HG02852 (cell line): ENCODE measurements at regions not wholly inside any gene's neighbourhood (a gene's known extent, or its start where the extent isn't known, plus 50 kb on each side); places are given as distances from the start of the nearest gene placed in this dataset.
"Not testable (repeated sequence)": the region's sequence is repeated elsewhere in the genome, so short reads cannot be mapped to it uniquely, and the experiment has no call there.

ENCODE experiments used
- ATAC-seq: cut with Tn5 transposase; IDR thresholded peaks from one replicate; pipeline ENCODE4 v1.9.1; 2021; ENCODE audit warnings: mild to moderate bottlenecking, moderate library complexity; ENCODE audit not compliant: unreplicated experiment

DNA sequence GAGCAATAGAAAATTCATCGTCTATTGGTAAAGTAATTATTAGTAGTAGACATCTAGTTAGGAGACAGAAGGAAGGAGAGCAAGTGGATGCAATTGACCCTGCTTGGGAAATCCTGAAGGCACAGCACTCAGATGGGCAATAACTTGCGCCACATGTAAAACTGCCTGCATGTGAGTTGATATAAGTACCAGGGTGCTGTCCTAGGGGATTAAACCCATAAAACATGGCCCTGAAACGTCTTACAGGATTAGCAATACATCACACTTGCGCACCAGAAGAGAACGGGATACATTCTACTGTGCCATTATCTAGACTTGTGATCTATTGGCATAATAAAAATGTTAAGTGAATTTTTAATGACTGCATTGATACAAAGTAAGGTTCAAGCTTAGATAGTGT is 277.5 kb upstream of the LYPLAL1 start:
- no peak for ATAC-seq

DNA sequence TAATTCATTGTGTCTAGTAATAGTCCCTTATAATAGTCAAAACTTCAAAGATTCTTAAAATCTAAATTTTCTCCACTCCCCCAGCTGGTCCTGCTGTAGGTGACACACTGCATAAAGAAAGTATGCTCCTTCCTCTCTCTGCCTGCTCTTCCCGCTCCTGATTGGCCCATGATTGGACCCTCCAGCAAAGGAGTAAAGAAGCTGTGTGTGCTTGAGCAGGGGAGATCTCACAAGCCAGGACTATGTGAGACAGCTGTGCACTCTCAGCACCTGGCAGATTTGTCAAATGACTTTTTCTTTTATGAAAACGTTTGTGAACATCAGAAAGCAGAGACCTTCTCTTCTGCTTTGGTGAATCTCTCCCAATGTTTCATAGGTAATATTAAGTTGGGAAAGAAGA is 274.8 kb upstream of the LYPLAL1 start:
- ATAC-seq = no peak

DNA sequence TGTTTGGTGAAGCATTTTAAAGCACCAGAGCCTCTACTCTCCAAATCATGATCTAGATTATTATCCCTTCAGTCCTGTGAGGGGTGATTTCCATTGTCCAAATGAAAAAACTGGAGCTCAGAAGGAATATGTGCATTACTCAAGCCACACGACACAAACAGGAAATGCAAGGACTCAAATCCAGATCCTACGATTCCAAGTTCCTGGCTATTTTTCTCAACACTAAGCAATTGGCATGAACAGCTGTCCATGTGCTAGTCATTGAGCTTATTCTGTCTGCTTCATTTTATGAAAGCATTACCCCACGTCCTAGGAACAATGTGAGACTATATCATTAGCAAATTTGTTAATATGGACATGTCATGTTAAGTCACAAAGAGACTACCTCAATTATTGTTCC is 273.1 kb upstream of the LYPLAL1 start:
- no peak for ATAC-seq

DNA sequence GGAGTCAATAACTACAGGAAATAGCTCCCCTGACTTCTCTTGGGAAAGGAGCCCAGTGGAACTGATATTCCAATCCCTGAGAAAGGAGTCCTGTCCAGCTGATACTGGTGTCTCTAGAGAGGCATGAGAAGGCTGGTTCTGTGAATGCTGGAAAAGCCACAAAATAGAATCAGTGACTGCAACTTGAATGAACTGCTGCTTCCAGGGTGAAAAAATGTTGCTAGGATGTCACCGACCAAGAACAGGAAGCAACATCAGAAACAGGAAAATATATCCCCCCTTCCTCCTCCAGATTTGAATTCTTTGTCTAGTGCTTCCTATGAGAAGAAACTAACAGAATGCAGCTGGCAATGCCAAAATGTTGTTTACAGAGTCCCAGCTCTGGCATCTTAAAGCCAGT is 269.3 kb upstream of the LYPLAL1 start:
- ATAC-seq = no peak

DNA sequence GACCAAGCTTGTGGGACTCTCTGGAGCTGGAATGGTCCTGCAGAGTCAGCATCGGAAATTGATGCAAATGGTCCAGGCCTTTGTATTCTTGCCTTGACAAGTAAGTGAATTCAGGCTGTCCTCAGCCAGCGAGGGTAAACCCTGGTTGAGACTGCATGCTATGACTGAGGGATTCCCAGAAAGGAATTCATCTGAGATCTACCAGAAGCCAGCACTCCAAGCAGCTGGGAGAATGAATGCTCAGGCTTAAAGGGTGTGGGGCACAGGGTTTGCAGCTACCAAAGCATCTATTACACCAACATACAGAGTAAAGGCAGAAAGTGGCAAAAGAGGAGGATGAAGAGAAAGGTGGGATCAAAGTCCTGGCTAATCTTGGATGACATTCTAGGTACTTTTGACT is 257.0 kb upstream of the LYPLAL1 start:
- ATAC-seq = no peak

DNA sequence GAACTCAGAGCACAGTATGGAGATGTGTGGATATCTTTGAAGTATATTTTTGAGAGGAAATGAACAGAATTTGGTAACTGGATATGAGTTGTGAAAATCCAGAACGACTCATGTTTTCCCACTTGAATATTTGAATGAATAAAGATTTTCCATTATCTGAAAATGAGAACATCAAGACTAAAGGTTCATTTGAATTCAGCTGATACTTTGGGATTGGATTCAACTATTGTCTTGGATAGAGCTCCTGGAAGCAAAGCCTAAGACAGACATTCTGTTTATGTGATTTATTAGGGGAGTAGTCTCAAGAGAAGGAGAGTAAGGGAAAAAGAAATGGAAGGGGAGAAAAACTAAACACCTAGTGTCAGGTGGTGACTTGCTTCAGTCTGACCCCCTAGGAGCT is 256.0 kb upstream of the LYPLAL1 start:
- ATAC-seq = no peak

DNA sequence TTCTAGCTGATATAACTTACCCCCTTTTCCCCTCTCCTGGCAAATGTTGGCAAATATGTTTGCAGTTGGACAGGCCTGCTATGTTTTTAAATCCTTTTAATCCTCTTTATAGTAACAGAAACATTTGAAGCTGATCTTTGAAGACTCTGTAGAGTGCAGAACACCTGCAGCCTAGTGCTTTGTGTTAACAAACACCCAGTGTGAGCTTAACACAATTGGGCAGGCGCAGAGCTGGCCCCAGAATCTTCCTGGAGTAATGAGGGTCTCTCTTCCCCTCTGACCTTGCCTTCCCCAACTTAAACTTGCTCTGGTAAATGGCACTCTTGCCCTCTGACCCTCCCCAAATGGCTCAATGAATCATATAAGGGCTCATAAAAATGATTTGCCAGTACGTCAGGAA is 247.9 kb upstream of the LYPLAL1 start:
- ATAC-seq = no peak

DNA sequence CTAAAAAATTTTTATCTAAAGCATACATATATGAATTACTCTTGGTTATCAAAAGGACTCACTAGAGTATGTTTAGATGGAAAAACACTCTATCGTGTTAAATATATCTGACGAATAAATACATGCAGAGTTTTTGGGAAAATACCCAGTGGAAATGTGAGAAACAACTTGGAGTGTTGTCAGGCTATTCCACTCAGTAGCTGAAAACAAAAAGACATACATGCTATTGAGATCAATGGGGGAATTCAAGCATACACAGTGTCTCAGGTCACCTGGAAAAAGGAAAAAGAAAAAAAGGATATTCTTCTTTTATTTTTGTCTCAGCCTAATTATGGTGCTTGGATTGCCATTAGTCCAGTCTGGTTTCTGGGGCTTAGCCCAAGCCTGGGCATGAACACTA is 247.0 kb upstream of the LYPLAL1 start:
- ATAC-seq = no peak

DNA sequence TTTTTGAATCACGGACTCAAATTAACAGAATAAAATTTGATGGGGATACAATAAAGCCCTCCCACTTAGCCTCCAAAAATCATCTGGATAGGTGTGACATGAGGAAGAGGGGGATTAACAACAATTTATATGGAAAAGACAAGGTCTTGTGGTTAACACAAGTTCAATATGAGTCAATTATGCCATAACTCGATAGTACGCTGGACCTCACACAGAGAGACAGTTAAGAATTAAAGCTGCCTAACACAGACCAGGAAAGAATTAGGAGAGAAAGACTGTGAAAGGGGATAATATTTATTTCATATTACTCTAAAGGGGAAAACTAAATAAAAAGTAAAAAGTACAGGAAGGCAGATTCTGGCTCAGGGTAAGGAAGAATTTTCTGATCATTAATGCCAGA is 243.7 kb upstream of the LYPLAL1 start:
- no peak for ATAC-seq

DNA sequence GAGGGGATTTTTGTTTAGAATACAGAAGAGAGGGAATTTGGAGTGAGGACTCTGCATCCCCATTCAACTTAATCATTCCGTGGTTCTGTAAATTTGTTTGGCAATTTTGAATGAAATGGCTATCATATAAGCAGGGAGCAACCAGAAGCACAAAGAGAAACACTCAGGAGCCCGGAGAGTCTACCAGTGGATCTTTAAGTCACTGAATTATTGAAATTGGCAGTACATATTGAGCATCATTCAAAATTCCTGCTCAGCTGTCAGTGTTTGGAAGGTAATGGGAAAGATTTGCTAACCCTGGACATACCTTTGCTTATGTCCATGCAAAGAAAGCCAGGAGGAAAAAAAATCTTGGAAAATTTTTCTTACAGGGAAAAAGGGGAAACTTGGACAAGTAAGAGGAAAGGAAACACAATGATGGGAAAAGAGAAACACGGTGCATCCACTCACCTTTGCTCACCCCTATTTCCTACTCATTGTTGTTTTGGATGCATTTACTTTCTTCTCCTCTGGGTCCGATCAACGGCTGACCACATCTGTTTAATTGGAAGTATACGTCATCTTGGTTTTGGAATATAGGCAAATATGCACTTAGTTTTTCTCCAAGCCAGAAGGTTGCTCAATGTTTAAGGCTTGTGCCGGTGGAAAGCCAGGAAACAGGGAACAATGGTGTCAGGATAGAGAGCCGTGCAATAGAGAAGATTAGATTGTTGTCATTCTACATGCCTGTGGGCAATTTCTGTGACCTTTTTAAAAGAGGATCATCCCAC is 243.0 kb upstream of the LYPLAL1 start:
- ATAC-seq = no peak

DNA sequence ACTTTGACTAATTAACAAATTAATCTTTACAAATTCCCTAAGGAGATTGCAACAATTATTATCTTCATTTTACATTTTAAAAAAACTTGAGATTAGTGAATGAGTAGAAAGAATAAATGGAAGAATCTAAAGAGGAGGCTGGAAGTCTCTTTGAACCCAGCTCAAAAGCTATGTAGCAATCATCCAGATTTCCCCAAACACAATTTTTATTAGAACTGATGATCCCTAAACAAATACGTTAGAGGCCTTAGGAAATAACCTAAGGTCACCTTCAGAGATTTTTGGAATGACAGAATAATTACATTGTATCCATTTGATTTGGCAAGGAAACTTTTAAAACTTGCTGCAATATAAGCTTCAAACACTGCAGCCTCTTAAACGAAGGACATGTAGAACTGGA is 242.4 kb upstream of the LYPLAL1 start:
- no peak for ATAC-seq

DNA sequence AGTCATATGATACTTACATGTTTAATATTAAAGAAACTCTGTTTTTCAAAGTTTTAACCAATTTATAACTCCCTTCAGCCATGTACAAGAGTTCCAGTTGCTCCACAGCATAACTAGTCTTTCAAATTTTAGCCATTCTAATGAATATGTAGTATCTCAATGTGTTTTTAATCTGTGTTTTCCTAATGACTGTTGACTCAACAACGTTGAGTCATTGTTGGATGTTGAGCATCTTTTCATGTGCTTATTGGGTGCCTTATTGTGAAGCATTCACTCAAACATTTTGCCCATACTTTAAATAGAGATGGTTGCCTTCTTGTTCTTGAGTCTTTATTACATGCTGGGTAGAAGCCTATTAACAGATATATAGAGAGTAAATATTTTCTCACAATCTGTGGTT is 240.2 kb upstream of the LYPLAL1 start:
- no peak for ATAC-seq

DNA sequence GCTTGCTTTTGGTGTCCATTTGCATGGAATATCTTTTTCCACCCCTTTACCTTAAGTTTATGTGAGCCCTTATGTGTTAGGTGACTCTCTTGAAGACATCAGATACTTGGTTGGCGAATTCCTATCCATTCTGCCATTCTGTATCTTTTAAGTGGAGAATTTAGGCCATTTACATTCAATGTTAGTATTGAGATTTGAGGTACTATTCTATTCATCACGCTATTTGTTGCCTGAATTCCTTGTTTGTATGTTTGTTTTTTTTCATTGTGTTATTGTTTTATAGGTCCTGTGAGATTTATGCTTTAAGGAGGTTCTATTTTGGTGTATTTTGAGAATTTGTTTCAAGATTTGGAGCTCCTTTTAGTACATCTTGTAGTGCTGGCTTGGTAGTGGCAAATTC is 238.3 kb upstream of the LYPLAL1 start:
- not testable (repeated sequence) for ATAC-seq

DNA sequence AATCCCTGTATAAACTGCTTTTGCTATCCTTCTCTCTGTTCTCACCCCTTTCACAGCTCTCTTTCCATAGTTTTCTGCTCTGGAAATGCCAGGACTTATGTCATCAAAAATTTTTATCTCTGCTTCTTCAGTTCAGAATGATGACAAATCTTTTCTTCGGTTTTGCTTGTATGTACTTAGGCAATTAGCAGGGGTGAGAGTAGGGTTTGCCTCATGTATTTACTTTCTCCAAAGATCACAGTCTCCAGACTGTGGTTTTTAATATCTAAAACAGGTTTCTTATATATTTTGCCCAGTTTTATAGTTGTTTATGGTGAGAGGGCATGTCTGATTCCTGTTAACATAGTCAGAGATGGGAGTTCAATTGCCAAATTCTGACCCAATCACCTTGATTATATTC is 235.4 kb upstream of the LYPLAL1 start:
- ATAC-seq = no peak

DNA sequence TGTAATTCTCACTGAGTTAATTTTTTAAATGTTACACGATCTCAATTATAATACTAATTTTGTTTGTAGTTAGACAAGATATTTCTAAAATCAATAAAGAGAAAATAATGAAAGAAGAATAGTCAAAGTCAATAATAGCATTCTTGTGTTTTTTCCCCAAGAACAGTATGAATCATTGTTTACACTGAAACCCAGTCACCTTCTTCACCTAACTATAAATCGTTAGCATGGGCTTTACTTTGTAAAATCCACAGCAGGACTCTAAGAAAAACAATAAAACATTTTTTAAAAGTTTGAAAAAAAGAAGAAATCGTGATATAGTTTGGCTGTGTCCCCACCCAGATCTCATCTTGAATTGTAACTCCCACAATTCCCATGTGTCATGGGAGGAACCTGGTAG is 234.6 kb upstream of the LYPLAL1 start:
- no peak for ATAC-seq

DNA sequence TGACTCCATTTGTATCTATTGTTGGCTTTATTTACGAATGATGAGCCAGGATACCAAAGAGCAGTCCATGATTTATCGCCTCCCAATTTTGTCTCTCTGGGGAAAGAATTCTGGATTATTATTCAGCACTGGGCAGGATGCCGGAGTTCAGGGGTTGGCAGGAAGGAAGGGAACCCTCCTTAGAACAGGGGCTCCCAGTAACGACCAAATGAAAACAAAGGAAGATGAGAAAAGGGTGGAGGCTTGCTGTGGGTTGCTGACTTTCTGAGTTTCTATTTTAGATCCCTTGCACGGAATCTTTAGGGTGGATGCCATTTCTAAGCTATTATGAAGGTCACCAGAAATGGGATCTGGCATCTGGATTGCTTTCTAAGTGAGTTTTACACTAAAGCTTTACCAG is 231.2 kb upstream of the LYPLAL1 start:
- no peak for ATAC-seq

DNA sequence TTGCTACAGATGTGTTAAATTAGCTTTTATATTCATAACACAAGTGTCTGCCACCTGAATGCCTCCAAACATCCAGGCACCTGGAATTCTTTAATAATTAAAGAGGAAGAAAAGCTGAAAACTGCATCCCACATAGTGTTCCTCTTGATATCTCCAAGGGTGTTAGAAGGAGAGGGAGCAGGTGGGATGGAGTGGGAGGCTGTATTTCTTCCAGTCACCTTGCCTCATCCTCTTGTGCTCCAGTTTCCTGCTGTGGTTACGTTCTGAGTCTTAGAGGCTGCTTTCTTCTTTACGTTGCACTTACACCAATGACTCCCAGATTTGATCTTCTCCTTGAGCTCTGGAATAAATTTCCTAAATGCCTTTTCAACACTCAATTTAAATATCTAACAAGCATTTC is 230.3 kb upstream of the LYPLAL1 start:
- no peak for ATAC-seq

DNA sequence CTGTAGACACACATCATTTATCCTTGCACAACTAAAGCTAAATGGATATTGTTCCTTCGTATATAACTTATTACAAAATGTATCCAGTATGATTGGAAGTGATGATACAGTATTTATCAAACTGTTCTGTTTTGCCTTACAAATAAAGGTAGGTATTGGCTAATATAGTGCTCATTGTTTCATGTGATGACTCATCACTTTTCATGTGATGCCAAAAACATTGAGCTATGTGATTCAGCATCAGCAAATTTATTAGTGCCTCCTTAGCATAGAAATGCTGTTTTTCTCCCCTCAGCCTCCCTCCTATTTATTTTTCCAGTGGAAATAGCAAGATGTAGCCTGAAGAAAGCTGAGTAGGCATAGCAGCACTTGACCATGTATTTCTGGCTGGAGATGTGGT is 228.6 kb upstream of the LYPLAL1 start:
- no peak for ATAC-seq

DNA sequence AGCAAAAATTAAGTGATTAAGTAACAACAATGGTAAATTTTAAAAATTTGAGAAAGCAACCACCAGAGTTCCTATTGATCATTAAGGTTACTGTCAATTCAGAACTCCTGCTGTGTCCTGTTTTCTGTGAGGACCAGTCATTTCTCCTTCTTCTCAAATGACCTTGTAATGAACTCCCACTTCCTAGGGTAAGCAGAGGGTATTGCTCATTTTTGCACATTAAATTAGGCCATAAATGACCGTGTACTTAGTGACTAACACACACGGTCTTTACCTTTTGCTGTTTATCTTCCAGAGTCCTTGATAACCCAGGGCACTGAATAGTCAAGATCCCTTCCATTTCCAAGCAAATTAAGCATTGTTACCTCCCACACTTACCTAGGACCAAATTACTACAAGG is 227.5 kb upstream of the LYPLAL1 start:
- ATAC-seq = no peak

DNA sequence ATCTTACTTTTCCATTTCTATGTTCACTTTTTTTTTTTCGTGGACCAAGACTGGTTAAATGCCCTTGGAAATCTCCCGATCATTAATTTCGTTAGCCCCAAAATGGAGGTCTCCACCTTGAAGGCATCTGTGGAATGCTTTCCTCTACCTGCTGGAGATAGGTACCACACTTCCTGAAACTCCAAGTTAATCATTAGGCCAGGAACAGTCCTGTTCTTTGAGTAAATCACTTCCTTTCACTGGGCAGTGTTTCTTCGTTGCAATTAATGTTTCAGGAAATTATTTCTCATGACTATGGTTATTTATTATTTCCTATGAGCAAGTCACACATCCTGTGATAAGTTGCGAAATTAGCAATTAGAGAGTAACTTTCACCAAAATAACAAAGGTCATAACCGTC is 225.2 kb upstream of the LYPLAL1 start:
- ATAC-seq = no peak

DNA sequence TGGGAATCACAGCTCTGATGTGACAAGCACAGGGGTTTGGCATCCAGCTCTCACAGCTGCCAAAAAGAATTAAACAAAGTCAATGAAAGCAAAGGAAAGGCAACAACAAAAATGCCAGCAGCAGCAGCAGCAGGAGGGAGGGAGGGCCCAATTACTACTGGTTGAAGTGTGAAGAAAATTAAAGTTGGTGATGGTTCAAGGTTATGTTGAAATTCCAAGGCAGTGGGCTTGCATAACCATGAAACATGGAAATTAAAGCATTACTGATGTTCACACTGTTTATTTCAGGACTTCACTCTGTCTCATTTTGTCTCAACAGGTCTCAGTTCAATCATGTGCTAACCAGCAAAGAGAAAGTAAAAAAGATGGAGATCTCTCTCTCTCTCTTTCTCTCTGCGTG is 220.3 kb upstream of the LYPLAL1 start:
- no peak for ATAC-seq

DNA sequence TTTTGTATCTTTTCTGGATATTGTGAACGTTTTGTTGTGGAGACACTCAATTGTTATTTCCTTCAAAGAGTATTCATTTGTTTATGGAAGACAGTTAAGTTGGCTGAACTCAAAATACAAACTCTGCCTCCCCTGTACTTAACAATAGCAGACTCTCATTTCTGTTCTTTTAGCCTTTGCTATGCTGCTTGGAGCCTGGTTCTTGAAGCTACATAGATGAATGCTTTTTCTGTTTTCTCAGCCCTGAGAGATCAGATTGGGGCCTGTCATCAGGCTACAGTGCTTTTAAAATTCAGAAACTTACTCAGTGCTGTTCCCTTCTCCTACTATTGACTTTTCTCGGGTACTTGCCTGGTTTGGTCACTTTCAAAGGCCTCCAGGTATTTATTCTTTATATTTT is 215.7 kb upstream of the LYPLAL1 start:
- ATAC-seq = no peak

DNA sequence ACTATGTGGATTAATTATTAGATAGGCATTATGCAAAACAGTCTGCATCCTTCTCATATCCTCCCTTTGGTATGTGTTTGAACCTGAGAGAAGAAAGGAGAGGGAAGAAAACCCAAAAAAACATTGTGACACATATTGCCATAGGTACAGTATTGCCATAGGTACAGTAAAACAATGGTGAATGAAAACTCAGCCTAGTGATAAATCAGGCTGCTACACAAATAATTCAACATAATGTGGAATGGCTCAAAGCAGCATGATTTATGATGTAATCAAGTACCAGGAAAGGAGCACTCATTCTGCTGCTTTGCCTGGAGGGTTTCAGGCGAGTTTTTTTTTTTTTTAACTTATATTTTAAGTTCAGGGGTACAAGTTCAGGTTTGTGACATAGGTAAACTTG is 213.9 kb upstream of the LYPLAL1 start:
- ATAC-seq = no peak
